MM.1S (cell line): ENCODE measurements at regions not wholly inside any gene's neighbourhood (a gene's known extent, or its start where the extent isn't known, plus 50 kb on each side); places are given as distances from the start of the nearest gene placed in this dataset.

Experiments
- DNase-seq: peaks from one replicate; pipeline ENCODE4 v3.0.0-alpha.2; 2015
- H2AFZ ChIP-seq: fragments of 300-600 bp; sonication (generic); 2 replicates; pipeline ENCODE4 v1.6.0; 2016; ENCODE audit warnings: antibody characterized with exemption, low read length
- H3F3A ChIP-seq: fragments of 300-600 bp; sonication (generic); 2 replicates; pipeline ENCODE4 v1.6.1; 2016; ENCODE audit warnings: mild to moderate bottlenecking, antibody characterized with exemption, low read length, moderate library complexity, mixed read lengths; ENCODE audit not compliant: insufficient read depth
- H3K27ac ChIP-seq: fragments of 300-600 bp; sonication (generic); 2 replicates; pipeline ENCODE4 v1.5.1; 2016; ENCODE audit warnings: mild to moderate bottlenecking, low read length
- H3K27me3 ChIP-seq: fragments of 300-600 bp; sonication (generic); replicated peaks from 2 replicates; pipeline ENCODE4 v1.6.0; 2016; ENCODE audit warnings: low read length; ENCODE audit not compliant: insufficient read depth
- H3K36me3 ChIP-seq: fragments of 300-600 bp; sonication (generic); replicated peaks from 2 replicates; pipeline ENCODE4 v1.6.1; 2016; ENCODE audit warnings: mild to moderate bottlenecking, low read length, mixed read lengths; ENCODE audit not compliant: insufficient read depth
- H3K4me1 ChIP-seq: fragments of 300-600 bp; sonication (generic); 2 replicates; pipeline ENCODE4 v1.6.1; 2016; ENCODE audit warnings: low read length, mixed read lengths
- H3K4me2 ChIP-seq: fragments of 300-600 bp; sonication (generic); 2 replicates; pipeline ENCODE4 v1.6.0; 2016; ENCODE audit warnings: low read depth, low read length
- H3K4me3 ChIP-seq: fragments of 300-600 bp; sonication (generic); 2 replicates; pipeline ENCODE4 v1.5.1; 2016; ENCODE audit warnings: low read length, mixed read lengths
- H3K79me2 ChIP-seq: fragments of 300-600 bp; sonication (generic); 2 replicates; pipeline ENCODE4 v1.6.1; 2016; ENCODE audit warnings: mixed run types, low read length, mixed read lengths
- H3K9ac ChIP-seq: fragments of 300-600 bp; sonication (generic); 2 replicates; pipeline ENCODE4 v1.6.1; 2016; ENCODE audit warnings: low read length, mixed read lengths
- H3K9me2 ChIP-seq: fragments of 300-600 bp; sonication (generic); replicated peaks from 2 replicates; pipeline ENCODE4 v1.6.1; 2016; ENCODE audit warnings: mild to moderate bottlenecking, low read length, mixed read lengths; ENCODE audit not compliant: insufficient read depth
- H3K9me3 ChIP-seq: fragments of 300-600 bp; sonication (generic); replicated peaks from 2 replicates; pipeline ENCODE4 v1.6.1; 2016; ENCODE audit warnings: mild to moderate bottlenecking, low read length, mixed read lengths; ENCODE audit not compliant: insufficient read depth
- H4K20me1 ChIP-seq: fragments of 300-600 bp; sonication (generic); 2 replicates; pipeline ENCODE4 v1.6.1; 2016; ENCODE audit warnings: mild to moderate bottlenecking, low read length, moderate library complexity, mixed read lengths; ENCODE audit not compliant: insufficient read depth
- CTCF ChIP-seq: fragments of 300-600 bp; sonication (generic); IDR thresholded peaks from 2 replicates; pipeline ENCODE4 v1.5.1; 2016; ENCODE audit warnings: antibody characterized with exemption, low read length, mixed read lengths
- EZH2 ChIP-seq: fragments of 300-600 bp; sonication (generic); optimal IDR thresholded peaks from 2 replicates; pipeline ENCODE3; 2017; ENCODE audit warnings: low read depth, mild to moderate bottlenecking, antibody characterized with exemption, low read length, mixed read lengths
- EZH2phosphoT487 ChIP-seq: fragments of 300-600 bp; sonication (generic); IDR thresholded peaks from 2 replicates; pipeline ENCODE4 v1.6.1; 2018; ENCODE audit warnings: antibody characterized with exemption, low read length

GRCh38 chr4:25532591-25532990 is 123.1 kb upstream of the SLC34A2 start:
- Histone ChIP-seq H3F3A (no peaks in the 10 kb centered on the region), H3K79me2 (no peaks in the 10 kb centered on the region), H3K4me3 (no peak overlapping the region), H3K4me1 (no peaks in the 10 kb centered on the region), H3K27me3 (no peaks in the 10 kb centered on the region), H3K9me3 (no peaks in the 10 kb centered on the region), H3K4me2 (no peak overlapping the region), H4K20me1 (no peaks in the 10 kb centered on the region), H3K36me3 (no peaks in the 10 kb centered on the region), H3K27ac (no peak overlapping the region), H3K9me2 (no peaks in the 10 kb centered on the region), H3K9ac (no peak overlapping the region), H2AFZ (no peak overlapping the region)
- DNase-seq, result no peak
- TF ChIP-seq EZH2phosphoT487, result no peak
- no peak for TF ChIP-seq CTCF
- no peak for TF ChIP-seq EZH2

GRCh38 chr4:25533256-25533655 is 122.4 kb upstream of the SLC34A2 start:
- Histone ChIP-seq H3K9ac (no peak overlapping the region), H3K9me3 (no peaks in the 10 kb centered on the region), H3K27me3 (no peaks in the 10 kb centered on the region), H3K27ac (no peak overlapping the region), H3K79me2 (no peaks in the 10 kb centered on the region), H3F3A (no peaks in the 10 kb centered on the region), H3K36me3 (no peaks in the 10 kb centered on the region), H3K9me2 (no peaks in the 10 kb centered on the region), H4K20me1 (no peaks in the 10 kb centered on the region), H3K4me3 (no peak overlapping the region), H3K4me2 (no peak overlapping the region), H3K4me1 (no peaks in the 10 kb centered on the region), H2AFZ (no peak overlapping the region)
- DNase-seq, result no peak
- no peak for TF ChIP-seq EZH2phosphoT487
- TF ChIP-seq EZH2, result no peak
- no peak for TF ChIP-seq CTCF

- no peak for DNase-seq
- no peak overlapping the region for H2AFZ ChIP-seq
Observed at GRCh38 chr4:25535278-25535677, 120.4 kb upstream of the SLC34A2 start.

GRCh38 chr4:25535701-25536473 is 119.8 kb upstream of the SLC34A2 start:
- H3K9me2 ChIP-seq, result no peaks in the 10 kb centered on the region
- no peaks in the 10 kb centered on the region for H3K27me3 ChIP-seq
- H3K9me3 ChIP-seq, result no peaks in the 10 kb centered on the region
- no peaks in the 10 kb centered on the region for H3F3A ChIP-seq
- no peak overlapping the region for H3K4me2 ChIP-seq
- no peak for DNase-seq
- no peaks in the 10 kb centered on the region for H3K4me1 ChIP-seq
- H4K20me1 ChIP-seq, result no peaks in the 10 kb centered on the region
- H3K36me3 ChIP-seq, result no peaks in the 10 kb centered on the region
- no peaks in the 10 kb centered on the region for H3K79me2 ChIP-seq
- no peak overlapping the region for H3K27ac ChIP-seq
- no peak overlapping the region for H2AFZ ChIP-seq
- TF ChIP-seq EZH2phosphoT487 (no peak), EZH2 (no peak), CTCF (no peak)
- no peak overlapping the region for H3K4me3 ChIP-seq
- no peak overlapping the region for H3K9ac ChIP-seq

More at GRCh38 chr4:25535278-25535677, 120.4 kb upstream of the SLC34A2 start:
- Histone ChIP-seq H3K27ac (no peak overlapping the region), H3K9ac (no peak overlapping the region), H3K79me2 (no peaks in the 10 kb centered on the region), H4K20me1 (no peaks in the 10 kb centered on the region), H3K9me2 (no peaks in the 10 kb centered on the region), H3F3A (no peaks in the 10 kb centered on the region), H3K27me3 (no peaks in the 10 kb centered on the region), H3K4me1 (no peaks in the 10 kb centered on the region), H3K4me2 (no peak overlapping the region), H3K9me3 (no peaks in the 10 kb centered on the region), H3K4me3 (no peak overlapping the region), H3K36me3 (no peaks in the 10 kb centered on the region)
- TF ChIP-seq EZH2phosphoT487, result no peak
